ENCODE measurements at regions not wholly inside any gene's neighbourhood (a gene's known extent, or its start where the extent isn't known, plus 50 kb on each side); places are given as distances from the start of the nearest gene placed in this dataset.

DNA sequence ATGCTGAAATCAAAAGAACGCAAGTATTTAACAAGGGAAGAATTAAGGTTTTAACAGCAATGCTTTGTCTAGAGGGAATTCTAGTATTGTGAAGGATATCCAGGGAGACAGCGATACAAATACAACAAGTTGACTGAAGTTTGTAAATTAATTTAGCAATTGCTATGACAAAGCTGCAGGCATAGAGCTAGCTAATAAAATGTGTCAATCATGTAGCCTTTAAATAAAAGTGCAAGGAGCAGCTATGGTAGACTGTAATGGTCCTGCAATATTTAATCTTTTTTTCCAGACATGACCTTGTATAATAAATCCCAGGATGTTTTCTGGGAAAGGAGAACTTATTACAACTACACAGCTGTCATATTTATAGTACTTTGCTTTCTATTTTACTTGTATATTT, 779.3 kb downstream of the SLITRK5 start:
- TF ChIP-seq CTCF (IDR thresholded peaks at IDR 0.05) (no peak), SP1 (CRISPR knock-in tag; conservative IDR thresholded peaks at IDR 0.05) (no peak)
